ENCODE measurements at regions not wholly inside any gene's neighbourhood (a gene's known extent, or its start where the extent isn't known, plus 50 kb on each side); places are given as distances from the start of the nearest gene placed in this dataset.

DNA sequence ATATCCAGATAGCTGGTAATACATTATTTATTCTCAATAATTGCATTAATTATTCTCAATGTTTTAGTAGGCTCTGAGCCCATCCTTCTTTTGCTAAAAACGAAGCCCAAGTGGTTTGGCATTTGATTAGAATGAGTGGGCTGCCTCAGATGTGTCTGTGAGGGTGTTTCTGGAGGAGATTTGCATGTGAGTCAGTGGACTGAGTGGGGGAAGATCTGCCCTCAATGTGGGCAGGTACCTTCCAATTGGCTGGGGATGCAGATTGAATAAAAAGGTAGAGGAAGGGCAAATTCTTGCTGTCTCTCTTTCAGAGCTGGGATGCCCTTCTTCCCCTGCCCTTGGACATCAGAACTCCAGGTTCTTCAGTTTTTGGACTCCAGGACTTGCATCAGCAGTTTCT is 290.6 kb upstream of the SMIM30 start:
- Histone ChIP-seq H3K27ac (ENCODE audit: low read length) (no peak overlapping the region), H3K4me3 (ENCODE audit: low read depth in 1 of 2, low read length in 2 of 2) (no peak overlapping the region), H3K4me1 (ENCODE audit: insufficient read depth, low read length) (no peaks in the 10 kb centered on the region), H3K27me3 (ENCODE audit: insufficient read depth, low read length, poor library complexity) (no peaks in the 10 kb centered on the region), H3K9me3 (ENCODE audit: insufficient read depth, low read length, severe bottlenecking) (no peaks in the 10 kb centered on the region), H4K20me1 (ENCODE audit: insufficient read depth, low read length) (no peaks in the 10 kb centered on the region), H3K79me2 (ENCODE audit: insufficient read depth, low read length) (no peaks in the 10 kb centered on the region), H2AFZ (ENCODE audit: low read depth, low read length) (no peak overlapping the region), H3K9ac (ENCODE audit: low read depth, low read length) (no peak overlapping the region), H3K36me3 (ENCODE audit: insufficient read depth, low read length) (no peaks in the 10 kb centered on the region), H3K4me2 (ENCODE audit: insufficient read depth, low read length) (no peak overlapping the region)
- ATAC-seq (ENCODE audit: insufficient read depth, low read depth) (no peak), DNase-seq (no peak)
- no peak for TF ChIP-seq EZH2 (IDR thresholded peaks at IDR 0.05; ENCODE audit: borderline replicate concordance, low read depth, low read length, severe bottlenecking)
- TF ChIP-seq, protein P1, sequence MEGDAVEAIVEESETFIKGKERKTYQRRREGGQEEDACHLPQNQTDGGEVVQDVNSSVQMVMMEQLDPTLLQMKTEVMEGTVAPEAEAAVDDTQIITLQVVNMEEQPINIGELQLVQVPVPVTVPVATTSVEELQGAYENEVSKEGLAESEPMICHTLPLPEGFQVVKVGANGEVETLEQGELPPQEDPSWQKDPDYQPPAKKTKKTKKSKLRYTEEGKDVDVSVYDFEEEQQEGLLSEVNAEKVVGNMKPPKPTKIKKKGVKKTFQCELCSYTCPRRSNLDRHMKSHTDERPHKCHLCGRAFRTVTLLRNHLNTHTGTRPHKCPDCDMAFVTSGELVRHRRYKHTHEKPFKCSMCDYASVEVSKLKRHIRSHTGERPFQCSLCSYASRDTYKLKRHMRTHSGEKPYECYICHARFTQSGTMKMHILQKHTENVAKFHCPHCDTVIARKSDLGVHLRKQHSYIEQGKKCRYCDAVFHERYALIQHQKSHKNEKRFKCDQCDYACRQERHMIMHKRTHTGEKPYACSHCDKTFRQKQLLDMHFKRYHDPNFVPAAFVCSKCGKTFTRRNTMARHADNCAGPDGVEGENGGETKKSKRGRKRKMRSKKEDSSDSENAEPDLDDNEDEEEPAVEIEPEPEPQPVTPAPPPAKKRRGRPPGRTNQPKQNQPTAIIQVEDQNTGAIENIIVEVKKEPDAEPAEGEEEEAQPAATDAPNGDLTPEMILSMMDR (IDR thresholded peaks at IDR 0.05; ENCODE audit: borderline replicate concordance, extremely low read depth, low read length, poor library complexity, severe bottlenecking): no peak

DNA sequence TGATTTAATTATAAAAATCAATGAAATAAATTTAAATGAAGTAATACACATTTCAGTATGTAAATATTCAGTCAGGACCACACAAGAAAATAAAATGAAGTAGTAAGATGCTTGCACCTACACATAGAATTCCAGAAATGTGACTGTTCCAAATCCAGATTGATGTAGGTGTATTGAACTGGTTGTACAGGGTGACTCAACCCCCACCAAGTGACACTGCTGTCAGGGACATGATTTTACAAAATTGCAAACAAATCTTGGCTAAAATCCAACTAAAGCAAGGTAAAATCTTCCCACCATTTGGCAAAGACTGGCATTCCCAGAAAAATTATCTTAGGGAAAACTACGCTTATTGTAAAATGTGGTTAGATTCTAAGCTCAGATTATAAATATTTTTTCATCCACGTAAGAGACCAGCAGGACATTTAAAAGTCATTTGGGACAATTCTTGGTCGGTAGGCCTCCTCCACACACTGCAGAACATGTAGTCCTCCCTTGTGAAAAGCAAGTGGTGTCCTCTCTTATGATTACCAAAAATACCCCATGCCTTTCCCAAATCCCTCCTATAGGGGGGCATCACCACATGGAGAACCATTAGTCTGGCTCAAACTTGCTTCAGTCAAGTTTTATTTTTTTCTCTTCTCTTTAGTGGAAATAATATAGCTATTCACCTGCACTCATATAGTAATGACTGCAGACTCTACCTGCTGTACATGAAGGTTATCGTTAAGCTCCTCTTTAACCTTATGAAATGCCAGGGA is 287.1 kb upstream of the SMIM30 start:
- no peaks in the 10 kb centered on the region for H3K27me3 ChIP-seq (ENCODE audit: insufficient read depth, low read length, poor library complexity)
- no peaks in the 10 kb centered on the region for H3K9me3 ChIP-seq (ENCODE audit: insufficient read depth, low read length, severe bottlenecking)
- H3K27ac ChIP-seq (ENCODE audit: low read length): no peak overlapping the region
- no peak overlapping the region for H3K4me2 ChIP-seq (ENCODE audit: insufficient read depth, low read length)
- H3K36me3 ChIP-seq (ENCODE audit: insufficient read depth, low read length): no peaks in the 10 kb centered on the region
- no peak for ATAC-seq (ENCODE audit: insufficient read depth, low read depth)
- H3K9ac ChIP-seq (ENCODE audit: low read depth, low read length): no peak overlapping the region
- no peak overlapping the region for H2AFZ ChIP-seq (ENCODE audit: low read depth, low read length)
- no peaks in the 10 kb centered on the region for H3K79me2 ChIP-seq (ENCODE audit: insufficient read depth, low read length)
- TF ChIP-seq, protein P1 (IDR thresholded peaks at IDR 0.05; ENCODE audit: borderline replicate concordance, extremely low read depth, low read length, poor library complexity, severe bottlenecking): no peak
- TF ChIP-seq EZH2 (IDR thresholded peaks at IDR 0.05; ENCODE audit: borderline replicate concordance, low read depth, low read length, severe bottlenecking): no peak
- no peak for DNase-seq
- H4K20me1 ChIP-seq (ENCODE audit: insufficient read depth, low read length): no peaks in the 10 kb centered on the region
- no peak overlapping the region for H3K4me3 ChIP-seq (ENCODE audit: low read depth in 1 of 2, low read length in 2 of 2)
- H3K4me1 ChIP-seq (ENCODE audit: insufficient read depth, low read length): no peaks in the 10 kb centered on the region

DNA sequence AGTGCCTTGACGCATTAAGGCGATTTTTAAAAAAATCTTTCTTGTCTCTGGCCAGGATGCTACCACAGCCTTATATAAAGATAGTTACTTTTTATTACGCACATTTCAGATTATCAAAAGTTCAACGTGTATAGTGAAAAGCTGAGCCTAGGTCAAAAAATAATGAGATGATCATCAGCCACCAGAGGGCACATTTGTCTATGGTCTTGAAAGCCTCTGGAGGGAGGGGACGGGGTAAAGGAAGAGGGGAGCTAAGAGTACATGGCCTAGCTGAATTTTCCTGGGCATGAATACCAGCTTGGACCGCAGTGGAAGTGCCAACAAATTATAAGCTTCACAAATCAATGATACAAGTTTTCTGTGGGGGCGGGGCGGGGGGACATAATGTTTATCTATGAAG is 285.9 kb upstream of the SMIM30 start:
- Histone ChIP-seq H3K4me1 (ENCODE audit: insufficient read depth, low read length) (no peaks in the 10 kb centered on the region), H3K79me2 (ENCODE audit: insufficient read depth, low read length) (no peaks in the 10 kb centered on the region), H2AFZ (ENCODE audit: low read depth, low read length) (no peak overlapping the region), H3K4me2 (ENCODE audit: insufficient read depth, low read length) (no peak overlapping the region), H3K4me3 (ENCODE audit: low read depth in 1 of 2, low read length in 2 of 2) (no peak overlapping the region), H3K9me3 (ENCODE audit: insufficient read depth, low read length, severe bottlenecking) (no peaks in the 10 kb centered on the region), H4K20me1 (ENCODE audit: insufficient read depth, low read length) (no peaks in the 10 kb centered on the region), H3K36me3 (ENCODE audit: insufficient read depth, low read length) (no peaks in the 10 kb centered on the region), H3K27me3 (ENCODE audit: insufficient read depth, low read length, poor library complexity) (no peaks in the 10 kb centered on the region), H3K9ac (ENCODE audit: low read depth, low read length) (no peak overlapping the region), H3K27ac (ENCODE audit: low read length) (no peak overlapping the region)
- TF ChIP-seq, protein P1 (IDR thresholded peaks at IDR 0.05; ENCODE audit: borderline replicate concordance, extremely low read depth, low read length, poor library complexity, severe bottlenecking): peak; percentile 45
- no peak for TF ChIP-seq EZH2 (IDR thresholded peaks at IDR 0.05; ENCODE audit: borderline replicate concordance, low read depth, low read length, severe bottlenecking)
- no peak; the same call in 2 of the 3 replicates for ATAC-seq (ENCODE audit: insufficient read depth, low read depth)
- DNase-seq: peak; percentile 10

Data from DND-41 (cell line).